Fibroblast of lung (primary cell): ENCODE measurements at regions not wholly inside any gene's neighbourhood (a gene's known extent, or its start where the extent isn't known, plus 50 kb on each side); places are given as distances from the start of the nearest gene placed in this dataset.

ENCODE experiments used
- CTCF ChIP-seq, 2 donors: IDR thresholded peaks in 1 of 2; conservative IDR thresholded peaks in 1 of 2; 1 replicate in 1 of 2; 2 replicates in 1 of 2; pipeline ENCODE4 v1.5.1; 2011 to 2012; ENCODE audit warnings: low read length in 2 of 2, control low read depth in 1 of 2, inconsistent platforms in 1 of 2, low read depth in 1 of 2, mild to moderate bottlenecking in 1 of 2
- EZH2 ChIP-seq: IDR thresholded peaks from 2 replicates; pipeline ENCODE4 v1.5.1; 2012; ENCODE audit warnings: low read length, control low read depth, mild to moderate bottlenecking; ENCODE audit errors: missing control alignments

DNA sequence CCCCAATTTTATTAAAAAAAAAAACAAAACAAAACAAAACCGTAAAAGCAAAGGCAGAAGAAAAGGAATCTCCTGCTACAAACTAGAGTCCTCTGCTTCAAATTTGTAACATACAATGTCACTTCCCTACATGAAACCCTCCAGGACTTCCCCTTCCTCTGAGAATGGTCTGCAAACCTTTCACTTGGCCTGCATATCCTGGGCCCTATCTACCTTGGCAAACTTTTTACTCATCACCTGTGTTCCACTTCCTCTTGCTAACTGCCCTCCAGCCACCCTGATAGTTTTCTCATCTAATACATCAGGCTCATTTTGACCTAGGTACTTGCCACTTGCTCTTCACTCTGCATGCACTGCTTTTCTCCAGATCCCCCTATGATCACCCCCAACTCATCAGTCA is 255.5 kb downstream of the ETAA1 start:
- TF ChIP-seq EZH2, result no peak
- TF ChIP-seq CTCF (conservative IDR thresholded peaks at IDR 0.05 in 1 of 2, IDR thresholded peaks at IDR 0.05 in 1 of 2; ENCODE audit: low read depth in 1 of 2, low read length in 2 of 2), result no peak
